ENCODE measurements at regions not wholly inside any gene's neighbourhood (a gene's known extent, or its start where the extent isn't known, plus 50 kb on each side); places are given as distances from the start of the nearest gene placed in this dataset.

- TF ChIP-seq EZH2phosphoT487 (IDR thresholded peaks at IDR 0.05; ENCODE audit: low read depth) (no peak), CTCF (IDR thresholded peaks at IDR 0.05; ENCODE audit: low read depth, low read length) (no peak)
- H4K20me1 ChIP-seq (ENCODE audit: insufficient read depth, low read length): no peaks in the 10 kb centered on the region
- no peaks in the 10 kb centered on the region for H3K4me1 ChIP-seq (ENCODE audit: low read length)
- H2AFZ ChIP-seq (ENCODE audit: low read depth, low read length): no peak overlapping the region
- H3K27ac ChIP-seq (ENCODE audit: low read length): no peak overlapping the region
- no peaks in the 10 kb centered on the region for H3K36me3 ChIP-seq (replicated peaks; ENCODE audit: low read depth, low read length)
- H3K79me2 ChIP-seq (ENCODE audit: low read length): no peaks in the 10 kb centered on the region
- no peaks in the 10 kb centered on the region for H3K9me3 ChIP-seq (ENCODE audit: insufficient read depth, low read length)
- no peak overlapping the region for H3K4me2 ChIP-seq (ENCODE audit: low read length)
- no peak overlapping the region for H3K4me3 ChIP-seq (ENCODE audit: low read length)
- H3K9ac ChIP-seq (ENCODE audit: low read length): no peak overlapping the region
- H3K27me3 ChIP-seq (ENCODE audit: low read depth, low read length): no peaks in the 10 kb centered on the region
These were observed 461.6 kb downstream of the LRATD1 start for GRCh38 chr2:15094161-15094560.

GRCh38 chr2:15096873-15097272 lies 464.3 kb downstream of the NBAS start:
- H3K27ac ChIP-seq (ENCODE audit: low read length): no peak overlapping the region
- H2AFZ ChIP-seq (ENCODE audit: low read depth, low read length): no peak overlapping the region
- no peak overlapping the region for H3K9ac ChIP-seq (ENCODE audit: low read length)
- no peaks in the 10 kb centered on the region for H3K36me3 ChIP-seq (replicated peaks; ENCODE audit: low read depth, low read length)
- no peaks in the 10 kb centered on the region for H4K20me1 ChIP-seq (ENCODE audit: insufficient read depth, low read length)
- no peak overlapping the region for H3K4me2 ChIP-seq (ENCODE audit: low read length)
- H3K27me3 ChIP-seq (ENCODE audit: low read depth, low read length): 0 out of 2 replicates have a peak, but pooled peaks cover 5% of the 10 kb centered on the region
- H3K9me3 ChIP-seq (ENCODE audit: insufficient read depth, low read length): no peaks in the 10 kb centered on the region
- H3K79me2 ChIP-seq (ENCODE audit: low read length): no peaks in the 10 kb centered on the region
- no peak overlapping the region for H3K4me3 ChIP-seq (ENCODE audit: low read length)
- no peaks in the 10 kb centered on the region for H3K4me1 ChIP-seq (ENCODE audit: low read length)
- TF ChIP-seq CTCF (IDR thresholded peaks at IDR 0.05; ENCODE audit: low read depth, low read length): no peak
- no peak for TF ChIP-seq EZH2phosphoT487 (IDR thresholded peaks at IDR 0.05; ENCODE audit: low read depth)

GRCh38 chr2:15107137-15107536 lies 454.0 kb downstream of the NBAS start:
- H2AFZ ChIP-seq (ENCODE audit: low read depth, low read length): no peak overlapping the region
- no peaks in the 10 kb centered on the region for H4K20me1 ChIP-seq (ENCODE audit: insufficient read depth, low read length)
- TF ChIP-seq EZH2phosphoT487 (IDR thresholded peaks at IDR 0.05; ENCODE audit: low read depth) (no peak), CTCF (IDR thresholded peaks at IDR 0.05; ENCODE audit: low read depth, low read length) (no peak)
- no peaks in the 10 kb centered on the region for H3K4me1 ChIP-seq (ENCODE audit: low read length)
- H3K36me3 ChIP-seq (replicated peaks; ENCODE audit: low read depth, low read length): no peaks in the 10 kb centered on the region
- no peak overlapping the region for H3K27ac ChIP-seq (ENCODE audit: low read length)
- no peak overlapping the region for H3K4me2 ChIP-seq (ENCODE audit: low read length)
- no peak overlapping the region for H3K4me3 ChIP-seq (ENCODE audit: low read length)
- H3K9ac ChIP-seq (ENCODE audit: low read length): no peak overlapping the region
- no peaks in the 10 kb centered on the region for H3K27me3 ChIP-seq (ENCODE audit: low read depth, low read length)
- H3K9me3 ChIP-seq (ENCODE audit: insufficient read depth, low read length): peaks cover 2% of the 10 kb centered on the region; the same call in 1 of the 2 replicates
- no peaks in the 10 kb centered on the region for H3K79me2 ChIP-seq (ENCODE audit: low read length)

GRCh38 chr2:15111718-15112117 lies 449.4 kb downstream of the NBAS start:
- H3K9me3 ChIP-seq (ENCODE audit: insufficient read depth, low read length): peaks cover 8% of the 10 kb centered on the region; the same call in 1 of the 2 replicates
- H3K9ac ChIP-seq (ENCODE audit: low read length): no peak overlapping the region
- H3K36me3 ChIP-seq (replicated peaks; ENCODE audit: low read depth, low read length): peaks cover 3% of the 10 kb centered on the region
- H4K20me1 ChIP-seq (ENCODE audit: insufficient read depth, low read length): no peaks in the 10 kb centered on the region
- no peaks in the 10 kb centered on the region for H3K79me2 ChIP-seq (ENCODE audit: low read length)
- H3K27me3 ChIP-seq (ENCODE audit: low read depth, low read length): no peaks in the 10 kb centered on the region
- peaks cover 10% of the 10 kb centered on the region for H3K4me1 ChIP-seq (ENCODE audit: low read length)
- TF ChIP-seq EZH2phosphoT487 (IDR thresholded peaks at IDR 0.05; ENCODE audit: low read depth) (no peak), CTCF (IDR thresholded peaks at IDR 0.05; ENCODE audit: low read depth, low read length) (no peak)
- no peak overlapping the region for H3K4me2 ChIP-seq (ENCODE audit: low read length)
- no peak overlapping the region for H3K4me3 ChIP-seq (ENCODE audit: low read length)
- H3K27ac ChIP-seq (ENCODE audit: low read length): no peak overlapping the region
- H2AFZ ChIP-seq (ENCODE audit: low read depth, low read length): no peak overlapping the region
